A673 (cell line): ENCODE measurements at regions not wholly inside any gene's neighbourhood (a gene's known extent, or its start where the extent isn't known, plus 50 kb on each side); places are given as distances from the start of the nearest gene placed in this dataset.

Experiments
- BruUV-seq: library from RNA; stranded (reverse); fragments of 400-500 nt; replicated peaks from 2 replicates; lab custom pipeline; 2021; lab: Mats Ljungman, UMichigan
- CTCF ChIA-PET: fragments of 300-600 bp; sonication (Branson Sonifier 250); formaldehyde crosslinking; loops from one replicate; lab custom pipeline; 2022; ENCODE audit warnings: antibody characterized with exemption; lab: Charles Lee
- POLR2A ChIA-PET: fragments of 300-600 bp; sonication (Branson Sonifier 250); formaldehyde crosslinking; loops from one replicate; lab custom pipeline; 2022; ENCODE audit warnings: antibody characterized with exemption; ENCODE audit not compliant: low non-redundant PET; lab: Charles Lee
- DNase-seq: peaks from one replicate; pipeline ENCODE4 v3.0.0-alpha.2; 2015; ENCODE audit warnings: low spot score
- H3K27ac ChIP-seq: fragments of 200-600 bp; sonication (generic); 2 replicates; pipeline ENCODE4 v1.5.1; 2016; ENCODE audit warnings: mixed run types, low read depth, mild to moderate bottlenecking, mixed read lengths, antibody characterized with exemption, low read length; ENCODE audit not compliant: poor library complexity, severe bottlenecking
- H3K27me3 ChIP-seq: fragments of 200-600 bp; sonication (generic); replicated peaks from 2 replicates; pipeline ENCODE4 v1.6.1; 2017; ENCODE audit warnings: mixed run types, low read depth, mild to moderate bottlenecking, mixed read lengths, antibody characterized with exemption, low read length; ENCODE audit not compliant: insufficient read depth, poor library complexity
- H3K36me3 ChIP-seq: fragments of 200-600 bp; sonication (generic); 2 replicates; pipeline ENCODE4 v1.6.1; 2016; ENCODE audit warnings: mixed run types, mild to moderate bottlenecking, mixed read lengths, antibody characterized with exemption, low read length; ENCODE audit not compliant: insufficient read depth, poor library complexity, severe bottlenecking
- H3K4me1 ChIP-seq: fragments of 200-600 bp; sonication (generic); 2 replicates; pipeline ENCODE4 v1.6.1; 2017; ENCODE audit warnings: mixed run types, mild to moderate bottlenecking, mixed read lengths, antibody characterized with exemption, low read length; ENCODE audit not compliant: insufficient read depth, poor library complexity, severe bottlenecking
- H3K4me3 ChIP-seq: fragments of 200-600 bp; sonication (generic); 2 replicates; pipeline ENCODE4 v1.5.1; 2016; ENCODE audit warnings: low read depth, mixed run types, mild to moderate bottlenecking, mixed read lengths, low read length; ENCODE audit not compliant: poor library complexity, severe bottlenecking
- H3K9me3 ChIP-seq: fragments of 200-600 bp; sonication (generic); 2 replicates; pipeline ENCODE4 v1.6.1; 2016; ENCODE audit warnings: mixed run types, low read depth, mild to moderate bottlenecking, mixed read lengths, antibody characterized with exemption, low read length; ENCODE audit not compliant: poor library complexity, severe bottlenecking
- CTCF ChIP-seq: fragments of 300-800, 200-600 bp; sonication (generic); conservative IDR thresholded peaks from 2 replicates; pipeline ENCODE4 v1.5.1; 2017; ENCODE audit warnings: low read depth, mild to moderate bottlenecking, antibody characterized with exemption, low read length, moderate library complexity, mixed read lengths
- EZH2 ChIP-seq: fragments of 200-600 bp; sonication (generic); IDR thresholded peaks from 2 replicates; pipeline ENCODE4 v1.6.1; 2017; ENCODE audit warnings: borderline replicate concordance, low read depth, mild to moderate bottlenecking, mixed read lengths, antibody characterized with exemption, low read length; ENCODE audit not compliant: poor library complexity, severe bottlenecking
- intact Hi-C: fragments of 100-400 bp; cut with micrococcal nuclease; formaldehyde crosslinking; loops from one replicate; pipeline ENCODE4 v1.10.0; 2022; ENCODE audit not compliant: unreplicated experiment

- Histone ChIP-seq H3K9me3 (peaks cover 5% of the 10 kb centered on the region), H3K36me3 (no peaks in the 10 kb centered on the region), H3K27ac (no peak overlapping the region), H3K4me1 (no peaks in the 10 kb centered on the region), H3K4me3 (no peak overlapping the region), H3K27me3 (no peaks in the 10 kb centered on the region)
- CTCF ChIA-PET: no interaction called here
- no peak for DNase-seq
- BruUV-seq: no TSS peak
- POLR2A ChIA-PET: no interaction called here
- TF ChIP-seq CTCF (no peak), EZH2 (no peak)
- intact Hi-C loops: no loop called here
These were observed 1708.2 kb upstream of the CDH6 start for GRCh38 chr5:29485333-29485732.

GRCh38 chr5:29469581-29469980 lies 1723.9 kb upstream of the CDH6 start:
- Histone ChIP-seq H3K27ac (no peak overlapping the region), H3K36me3 (no peaks in the 10 kb centered on the region), H3K27me3 (no peaks in the 10 kb centered on the region), H3K4me1 (no peaks in the 10 kb centered on the region), H3K4me3 (no peak overlapping the region), H3K9me3 (no peaks in the 10 kb centered on the region)
- POLR2A ChIA-PET: no interaction called here
- TF ChIP-seq EZH2 (no peak), CTCF (no peak)
- intact Hi-C loops: no loop called here
- CTCF ChIA-PET: no interaction called here
- no TSS peak for BruUV-seq
- DNase-seq: no peak

GRCh38 chr5:29462241-29462640 lies 1731.2 kb upstream of the CDH6 start:
- Histone ChIP-seq H3K27ac (no peak overlapping the region), H3K9me3 (no peaks in the 10 kb centered on the region), H3K36me3 (no peaks in the 10 kb centered on the region), H3K4me3 (no peak overlapping the region), H3K4me1 (peaks cover 4% of the 10 kb centered on the region), H3K27me3 (no peaks in the 10 kb centered on the region)
- TF ChIP-seq CTCF: no peak
- no peak for TF ChIP-seq EZH2
- ChIA-PET CTCF (no interaction called here), POLR2A (no interaction called here)
- intact Hi-C loops: no loop called here
- BruUV-seq: no TSS peak
- no peak for DNase-seq
